GM18505 (cell line): ENCODE measurements at regions not wholly inside any gene's neighbourhood (a gene's known extent, or its start where the extent isn't known, plus 50 kb on each side); places are given as distances from the start of the nearest gene placed in this dataset.
"Not testable (repeated sequence)": the region's sequence is repeated elsewhere in the genome, so short reads cannot be mapped to it uniquely, and the experiment has no call there.

Experiments used
- ATAC-seq: cut with Tn5 transposase; IDR thresholded peaks from one replicate; pipeline ENCODE4 v1.9.1; 2021; ENCODE audit not compliant: unreplicated experiment
- POLR2A ChIP-seq: IDR thresholded peaks from 4 replicates; pipeline ENCODE4 v1.6.1; 2011; ENCODE audit warnings: borderline replicate concordance; ENCODE audit not compliant: insufficient read depth, insufficient read length; ENCODE audit errors: extremely low read depth

- no peak for ATAC-seq
- TF ChIP-seq POLR2A = no peak
Measured at GRCh38 chr14:44771496-44771895, 190.3 kb downstream of the KLHL28 start.

- no peak for TF ChIP-seq POLR2A
- no peak for ATAC-seq
Measured at GRCh38 chr14:44770201-44770600, 191.5 kb downstream of the KLHL28 start.

- no peak for ATAC-seq
- no peak for TF ChIP-seq POLR2A
Measured at GRCh38 chr14:44768935-44769334, 192.8 kb downstream of the KLHL28 start.

- ATAC-seq = no peak
- no peak for TF ChIP-seq POLR2A
Measured at GRCh38 chr14:44767646-44768173, 194.0 kb downstream of the KLHL28 start.

DNA sequence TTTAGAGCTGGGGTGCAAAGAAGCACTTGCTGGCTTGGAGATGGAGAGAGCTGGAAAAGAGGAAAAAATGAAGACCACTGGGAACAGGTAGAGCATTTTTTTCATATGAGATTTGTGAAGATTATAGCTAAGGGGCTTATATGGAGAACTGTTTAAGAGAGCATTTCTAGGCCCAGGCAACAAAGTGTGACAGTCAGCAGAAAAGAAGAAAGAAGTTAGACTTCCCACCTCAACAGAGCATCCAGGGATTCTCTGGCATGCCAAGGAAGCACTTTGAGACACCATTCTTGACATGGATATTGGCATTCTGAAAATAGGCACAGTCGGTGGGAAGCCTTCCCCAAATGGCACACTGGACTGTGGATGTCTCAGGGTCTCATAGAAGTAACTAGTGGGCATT lies 195.5 kb downstream of the KLHL28 start:
- no peak for ATAC-seq
- TF ChIP-seq POLR2A = no peak

DNA sequence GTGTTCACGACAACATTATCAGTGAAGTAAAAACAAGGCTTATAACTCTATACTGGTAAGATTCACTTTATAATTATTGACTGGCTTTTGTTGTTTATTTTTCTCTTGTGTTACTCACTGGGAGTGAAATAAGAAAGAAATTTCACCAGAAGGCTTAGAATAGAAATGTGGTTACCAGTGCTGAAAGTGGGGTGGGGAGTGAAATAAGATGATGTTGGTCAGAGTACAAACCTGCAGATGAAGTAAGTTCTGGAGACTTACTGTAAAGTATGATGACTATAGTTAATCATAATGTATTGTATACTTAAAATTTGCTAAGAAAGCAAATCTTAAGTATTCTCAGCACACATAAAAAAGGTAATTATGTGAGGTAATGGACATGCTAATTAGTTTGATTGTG lies 198.4 kb downstream of the KLHL28 start:
- no peak for ATAC-seq
- TF ChIP-seq POLR2A = no peak

DNA sequence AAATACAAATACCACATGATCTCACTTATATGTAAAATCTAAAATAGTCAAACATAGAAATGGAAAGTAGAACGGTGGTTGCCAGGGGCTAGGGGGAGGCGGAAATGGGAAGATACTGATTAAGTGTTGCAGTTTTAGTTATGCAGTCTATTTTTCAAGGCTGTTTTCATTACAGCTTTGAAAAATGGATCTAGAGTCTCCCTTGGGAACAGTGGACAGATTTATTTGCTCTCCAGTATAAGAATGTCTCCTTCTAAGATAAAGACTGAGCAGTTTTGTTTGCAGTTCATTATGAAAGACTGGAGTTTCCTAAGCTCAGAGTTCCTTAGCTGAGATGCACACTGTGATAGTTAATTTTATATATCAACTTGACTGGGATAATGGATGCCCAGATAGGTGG lies 202.5 kb downstream of the KLHL28 start:
- ATAC-seq = no peak
- TF ChIP-seq POLR2A = no peak

DNA sequence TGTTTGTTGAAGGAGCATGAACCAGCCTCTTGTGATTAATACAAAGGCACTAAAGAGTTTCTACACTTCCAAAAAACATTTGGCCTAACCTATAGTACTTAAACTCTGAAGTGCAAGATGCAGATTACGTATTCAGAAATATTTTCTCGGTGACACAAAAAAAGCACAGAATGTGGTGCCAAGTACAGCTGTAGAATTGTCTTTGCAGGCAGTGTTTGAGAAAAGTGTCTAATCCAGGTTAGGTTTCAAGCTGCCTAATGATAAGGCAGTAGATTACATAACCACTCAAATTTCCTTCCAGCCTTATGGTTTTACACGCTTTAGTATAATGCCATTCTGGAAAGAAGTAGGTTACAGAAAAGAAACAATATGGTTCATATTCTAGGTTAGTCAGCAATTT lies 205.2 kb downstream of the KLHL28 start:
- no peak for TF ChIP-seq POLR2A
- ATAC-seq = no peak

DNA sequence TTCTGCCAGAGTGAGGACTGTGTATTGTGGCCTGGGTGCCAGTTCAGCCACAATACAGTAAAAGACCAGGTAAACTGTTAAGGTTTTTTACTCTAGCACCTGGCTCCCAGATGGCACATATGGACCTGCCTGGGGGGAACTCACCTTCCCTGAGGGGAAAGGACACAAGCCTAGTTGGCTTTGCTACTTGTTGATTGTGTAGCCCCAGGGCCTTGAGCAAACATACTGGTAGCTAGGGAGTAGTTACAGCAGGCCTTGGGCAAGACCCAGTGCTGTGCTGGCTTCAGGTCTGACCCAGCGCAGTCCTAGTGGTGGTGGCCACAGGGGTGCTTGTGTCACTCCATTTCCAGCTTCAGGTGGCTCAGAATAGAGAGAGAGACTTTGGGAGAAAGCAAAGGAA lies 216.4 kb downstream of the KLHL28 start:
- ATAC-seq = no peak
- TF ChIP-seq POLR2A = no peak

DNA sequence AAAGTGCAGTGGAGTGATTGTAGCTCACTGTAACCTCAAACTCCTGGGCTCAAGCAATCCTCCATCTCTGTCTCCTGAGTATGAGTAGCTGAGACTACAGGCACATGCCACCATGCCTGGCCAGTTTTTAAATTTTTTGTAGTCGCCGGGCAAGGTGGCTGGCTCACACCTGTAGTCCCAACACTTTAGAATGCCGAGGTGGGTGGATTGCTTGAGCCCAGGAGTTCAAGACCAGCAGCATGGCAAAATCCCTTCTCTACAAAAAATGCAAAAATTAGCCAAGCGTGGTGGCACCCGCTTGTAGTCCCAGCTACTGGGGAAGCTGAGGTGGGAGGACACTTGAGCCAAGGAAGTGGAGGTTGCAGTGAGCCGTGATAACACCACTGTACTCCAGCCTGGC lies 219.5 kb downstream of the KLHL28 start:
- ATAC-seq = no peak
- no peak for TF ChIP-seq POLR2A

GRCh38 chr14:44741431-44741830 lies 220.3 kb downstream of the KLHL28 start:
- TF ChIP-seq POLR2A = no peak
- ATAC-seq = no peak

GRCh38 chr14:44736326-44736725 lies 225.4 kb downstream of the KLHL28 start:
- ATAC-seq = no peak
- TF ChIP-seq POLR2A = no peak

DNA sequence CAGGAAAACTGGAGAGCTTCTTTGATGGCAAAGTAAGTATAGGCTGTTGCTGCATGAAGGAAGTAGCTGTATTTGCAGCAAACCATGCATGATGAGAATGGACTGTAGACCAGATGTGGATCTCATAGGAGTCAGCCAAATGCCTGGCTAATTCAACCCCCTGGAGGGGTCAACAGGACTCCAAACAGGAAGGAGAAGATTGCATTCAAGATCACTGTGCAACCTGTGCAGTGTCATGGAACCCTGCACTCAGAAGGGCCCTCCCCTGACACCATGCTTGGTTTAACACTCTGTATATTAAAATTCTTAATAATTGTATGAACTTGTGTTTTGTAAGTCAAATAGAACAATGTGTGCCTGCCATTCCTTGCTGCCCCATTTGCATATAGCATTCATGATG lies 225.1 kb upstream of the FSCB start:
- no peak for TF ChIP-seq POLR2A
- ATAC-seq = no peak

DNA sequence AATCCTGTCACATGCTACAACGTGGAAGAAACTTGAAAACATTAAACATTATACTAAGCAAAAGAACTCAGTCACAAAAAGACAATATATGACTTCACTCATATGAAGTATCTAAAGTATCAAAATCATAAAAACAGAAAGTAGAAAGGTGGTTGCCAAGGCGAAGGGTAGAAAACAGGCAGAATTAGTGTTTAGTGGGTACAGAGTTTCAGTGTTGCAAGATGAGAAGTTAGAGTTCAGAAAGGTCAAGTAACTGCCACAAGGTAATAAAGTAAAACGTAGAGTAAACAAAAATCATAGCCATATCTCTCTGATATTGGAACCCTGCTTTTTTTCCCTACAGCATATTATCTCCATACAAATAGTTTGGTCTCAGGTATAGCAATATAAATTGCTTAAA lies 223.8 kb upstream of the FSCB start:
- no peak for TF ChIP-seq POLR2A
- no peak for ATAC-seq

GRCh38 chr14:44721395-44721794 lies 214.3 kb upstream of the FSCB start:
- ATAC-seq = not testable (repeated sequence)

DNA sequence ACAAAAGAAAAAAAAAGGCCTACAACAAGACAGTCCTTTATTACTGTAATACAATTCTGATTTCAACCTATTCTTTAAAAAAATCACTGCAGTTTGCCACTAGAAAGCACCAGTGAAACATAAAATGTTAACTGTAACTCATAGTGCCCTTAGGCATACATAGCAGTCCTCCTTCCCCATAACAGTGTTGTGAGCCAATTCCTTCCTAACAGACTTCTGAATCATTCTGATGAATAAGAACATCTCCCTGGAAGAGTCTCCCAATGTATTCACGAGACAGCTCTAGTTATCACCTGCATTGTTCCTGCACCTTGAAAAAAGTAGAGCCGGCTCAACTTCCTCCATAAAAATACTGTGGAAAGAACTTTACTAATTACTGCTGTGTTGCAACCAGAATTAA lies 213.6 kb upstream of the FSCB start:
- ATAC-seq = no peak
- TF ChIP-seq POLR2A = no peak

DNA sequence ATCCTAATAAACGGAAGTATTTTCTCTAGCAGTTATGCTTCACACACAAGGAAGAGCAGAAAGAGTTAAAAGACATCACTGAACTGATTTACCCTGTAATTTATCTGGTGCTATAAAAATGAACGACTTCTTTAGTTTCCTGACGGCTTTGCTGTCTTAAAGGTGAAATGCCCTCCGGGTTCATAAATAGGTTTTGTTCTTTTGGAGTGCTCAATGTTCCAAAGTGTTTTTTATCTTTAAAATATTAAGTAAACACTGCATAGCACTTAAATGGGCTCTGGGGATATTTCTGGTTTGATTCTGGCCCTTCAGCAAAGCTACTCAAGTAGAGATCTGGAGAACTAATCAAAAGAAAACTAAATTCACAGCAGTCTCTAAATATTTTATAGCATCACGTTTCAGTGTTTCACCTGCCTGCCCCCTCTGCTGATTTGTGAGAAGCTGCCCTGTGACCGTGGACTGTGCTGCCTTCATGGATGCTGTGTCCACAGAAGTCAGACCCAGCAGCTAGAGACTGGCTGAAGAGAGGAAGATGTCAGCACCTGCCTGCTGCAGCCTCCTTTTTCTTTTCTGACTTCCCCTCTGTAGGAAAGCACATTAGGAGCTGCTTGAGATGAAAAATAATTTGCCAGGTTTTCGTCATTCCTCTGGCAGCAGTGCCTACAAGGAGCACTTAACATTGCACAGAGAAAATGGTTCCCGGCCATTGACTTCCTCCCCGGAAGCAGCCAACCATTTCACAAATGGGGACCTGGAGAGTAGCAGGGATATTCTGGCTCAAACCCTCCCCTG lies 205.1 kb upstream of the FSCB start:
- no peak for TF ChIP-seq POLR2A
- ATAC-seq = no peak
